ENCODE measurements at regions not wholly inside any gene's neighbourhood (a gene's known extent, or its start where the extent isn't known, plus 50 kb on each side); places are given as distances from the start of the nearest gene placed in this dataset.

DNA sequence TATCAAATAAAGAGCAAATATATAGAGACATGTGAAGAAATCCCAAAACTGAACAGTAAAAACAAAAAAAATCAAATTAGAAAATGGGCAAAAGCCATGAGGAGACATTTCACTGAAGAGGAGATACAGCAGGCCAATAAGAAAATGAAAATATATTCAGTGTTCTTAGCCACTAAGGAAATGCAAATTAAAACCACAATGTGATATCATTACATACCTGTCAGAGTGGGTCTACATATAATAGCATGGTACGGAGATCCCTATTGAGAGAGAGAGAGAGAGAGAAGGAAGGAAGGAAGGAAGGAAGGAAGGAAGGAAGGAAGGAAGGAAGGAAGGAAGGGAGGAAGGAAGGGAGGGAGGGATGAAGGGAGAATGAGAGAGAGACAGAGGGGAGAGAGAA lies 707.0 kb upstream of the ACTRT1 start:
- TF ChIP-seq POLR2A (IDR thresholded peaks at IDR 0.05), result no peak
- TF ChIP-seq, protein P1, sequence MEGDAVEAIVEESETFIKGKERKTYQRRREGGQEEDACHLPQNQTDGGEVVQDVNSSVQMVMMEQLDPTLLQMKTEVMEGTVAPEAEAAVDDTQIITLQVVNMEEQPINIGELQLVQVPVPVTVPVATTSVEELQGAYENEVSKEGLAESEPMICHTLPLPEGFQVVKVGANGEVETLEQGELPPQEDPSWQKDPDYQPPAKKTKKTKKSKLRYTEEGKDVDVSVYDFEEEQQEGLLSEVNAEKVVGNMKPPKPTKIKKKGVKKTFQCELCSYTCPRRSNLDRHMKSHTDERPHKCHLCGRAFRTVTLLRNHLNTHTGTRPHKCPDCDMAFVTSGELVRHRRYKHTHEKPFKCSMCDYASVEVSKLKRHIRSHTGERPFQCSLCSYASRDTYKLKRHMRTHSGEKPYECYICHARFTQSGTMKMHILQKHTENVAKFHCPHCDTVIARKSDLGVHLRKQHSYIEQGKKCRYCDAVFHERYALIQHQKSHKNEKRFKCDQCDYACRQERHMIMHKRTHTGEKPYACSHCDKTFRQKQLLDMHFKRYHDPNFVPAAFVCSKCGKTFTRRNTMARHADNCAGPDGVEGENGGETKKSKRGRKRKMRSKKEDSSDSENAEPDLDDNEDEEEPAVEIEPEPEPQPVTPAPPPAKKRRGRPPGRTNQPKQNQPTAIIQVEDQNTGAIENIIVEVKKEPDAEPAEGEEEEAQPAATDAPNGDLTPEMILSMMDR (IDR thresholded peaks at IDR 0.05 in 4 of 5, conservative IDR thresholded peaks at IDR 0.05 in 1 of 5), result no peak
